ENCODE measurements at regions not wholly inside any gene's neighbourhood (a gene's known extent, or its start where the extent isn't known, plus 50 kb on each side); places are given as distances from the start of the nearest gene placed in this dataset.

GRCh38 chr13:74927823-74928222 is 554.1 kb downstream of the TBC1D4 start:
- TF ChIP-seq NFRKB (IDR thresholded peaks at IDR 0.05) (no peak), ZNF891 (CRISPR knock-in tag; IDR thresholded peaks at IDR 0.05) (no peak), PHF21A (CRISPR knock-in tag; IDR thresholded peaks at IDR 0.05) (no peak), CTCF (CRISPR knock-in tag; IDR thresholded peaks at IDR 0.05) (no peak), POLR2AphosphoS5 (IDR thresholded peaks at IDR 0.05; ENCODE audit: low read depth, low read length) (no peak), EZH2 (conservative IDR thresholded peaks at IDR 0.05; ENCODE audit: low read depth, low read length) (no peak), ZNF207 (IDR thresholded peaks at IDR 0.05; ENCODE audit: borderline replicate concordance) (no peak), UBTF (CRISPR knock-in tag; IDR thresholded peaks at IDR 0.05) (no peak), RBM22 (optimal IDR thresholded peaks at IDR 0.05; ENCODE audit: low read length) (no peak), MAX (IDR thresholded peaks at IDR 0.05) (no peak)
